GM12875 (cell line): ENCODE measurements at regions not wholly inside any gene's neighbourhood (a gene's known extent, or its start where the extent isn't known, plus 50 kb on each side); places are given as distances from the start of the nearest gene placed in this dataset.

Experiments used
- H3K4me3 ChIP-seq: one replicate; pipeline ENCODE4 v1.5.1; 2011; ENCODE audit warnings: low read depth, low read length, control low read depth
- CTCF ChIP-seq: IDR thresholded peaks from 2 replicates; pipeline ENCODE4 v1.5.1; 2011; ENCODE audit warnings: low read depth, mild to moderate bottlenecking, control low read depth, inconsistent platforms, low read length, moderate library complexity, borderline replicate concordance; ENCODE audit not compliant: insufficient read depth

- H3K4me3 ChIP-seq: no peak overlapping the region
- no peak for TF ChIP-seq CTCF
Observed at GRCh38 chr16:51392521-51393187, 241.6 kb upstream of the SALL1 start.

DNA sequence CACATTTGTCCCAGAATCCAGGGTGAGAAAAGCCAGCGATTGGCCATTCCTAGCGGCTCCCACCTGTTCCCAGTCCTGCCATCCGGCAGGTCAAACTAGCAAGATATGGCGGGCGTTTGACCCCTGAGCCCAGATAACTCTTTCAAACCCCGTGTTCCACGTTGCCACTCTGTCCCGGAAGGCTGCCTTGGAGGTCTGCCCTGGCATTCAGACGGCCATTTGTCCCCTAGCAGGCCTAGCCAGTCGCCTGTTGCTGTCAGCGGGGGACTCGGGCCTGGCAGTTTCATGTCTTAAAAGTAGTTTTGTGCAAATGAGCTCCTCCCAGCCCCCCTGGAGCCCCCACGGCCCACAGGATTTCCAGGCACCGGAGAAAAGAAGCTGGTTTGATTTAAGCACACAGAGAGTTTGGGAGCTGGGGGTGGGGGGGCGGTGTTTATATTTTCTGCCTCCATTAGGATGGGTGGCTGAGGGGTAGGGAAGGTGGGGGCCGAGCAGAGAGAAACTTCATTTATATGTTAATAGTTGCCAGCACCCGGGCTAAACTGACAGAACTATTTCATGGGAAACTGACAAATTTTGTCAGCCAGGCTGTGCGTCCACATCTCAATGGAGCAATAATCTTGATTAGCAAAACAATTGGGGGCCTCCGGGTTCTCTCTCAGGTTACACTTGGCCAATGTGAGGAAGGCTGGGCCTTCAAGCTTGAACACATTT, 240.9 kb upstream of the SALL1 start:
- no peak for TF ChIP-seq CTCF
- H3K4me3 ChIP-seq: no peak overlapping the region

GRCh38 chr16:51390877-51391276, 239.8 kb upstream of the SALL1 start:
- H3K4me3 ChIP-seq: no peak overlapping the region
- TF ChIP-seq CTCF: no peak

DNA sequence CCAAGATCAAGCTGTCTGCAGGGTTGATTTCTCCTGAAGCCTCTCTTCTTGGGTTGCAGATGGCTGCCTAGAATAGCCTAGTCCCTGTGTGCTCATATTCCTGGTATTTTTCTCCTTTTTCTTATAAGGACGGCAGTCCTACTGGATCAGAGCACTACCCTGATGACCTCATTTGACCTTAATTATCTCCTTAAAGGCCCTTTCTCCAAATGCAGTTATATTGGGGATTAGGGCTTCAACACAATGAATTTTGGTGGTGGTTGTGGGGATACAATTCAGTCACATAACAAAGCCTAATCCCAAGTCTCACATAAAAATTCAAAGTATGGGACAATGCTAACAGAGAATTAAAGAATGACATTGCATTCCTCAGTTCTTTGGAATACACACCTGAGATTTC, 238.8 kb upstream of the SALL1 start:
- no peak for TF ChIP-seq CTCF
- H3K4me3 ChIP-seq: no peak overlapping the region

GRCh38 chr16:51388516-51388951, 237.5 kb upstream of the SALL1 start:
- no peak overlapping the region for H3K4me3 ChIP-seq
- TF ChIP-seq CTCF: no peak

DNA sequence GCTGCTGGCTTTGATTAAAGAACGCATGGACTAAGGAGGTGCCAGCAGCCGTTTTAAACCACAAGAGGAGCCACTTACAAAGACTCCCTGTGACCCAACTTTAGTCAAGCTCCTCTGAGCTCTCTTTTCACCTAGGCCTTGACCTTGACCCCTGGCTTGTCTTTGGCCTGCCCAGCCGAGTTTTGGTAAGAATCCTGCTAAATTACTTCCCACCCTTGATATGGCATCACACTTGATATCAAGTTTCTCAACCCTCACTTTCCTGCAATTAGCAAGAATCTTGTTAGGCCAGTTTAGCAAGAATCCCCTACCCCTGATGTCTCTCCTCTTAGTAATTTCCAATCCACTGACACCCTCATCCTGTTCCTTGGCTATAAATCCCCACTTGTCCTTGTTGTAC, 232.8 kb upstream of the SALL1 start:
- no peak overlapping the region for H3K4me3 ChIP-seq
- TF ChIP-seq CTCF: no peak

GRCh38 chr16:51382940-51383339, 231.9 kb upstream of the SALL1 start:
- TF ChIP-seq CTCF: no peak

More at GRCh38 chr16:51382940-51383339, 231.9 kb upstream of the SALL1 start:
- no peak overlapping the region for H3K4me3 ChIP-seq
